ENCODE measurements at regions not wholly inside any gene's neighbourhood (a gene's known extent, or its start where the extent isn't known, plus 50 kb on each side); places are given as distances from the start of the nearest gene placed in this dataset.

GRCh38 chr16:17532338-17532995, 61.7 kb upstream of the XYLT1 start:
- no peak for DNase-seq

DNA sequence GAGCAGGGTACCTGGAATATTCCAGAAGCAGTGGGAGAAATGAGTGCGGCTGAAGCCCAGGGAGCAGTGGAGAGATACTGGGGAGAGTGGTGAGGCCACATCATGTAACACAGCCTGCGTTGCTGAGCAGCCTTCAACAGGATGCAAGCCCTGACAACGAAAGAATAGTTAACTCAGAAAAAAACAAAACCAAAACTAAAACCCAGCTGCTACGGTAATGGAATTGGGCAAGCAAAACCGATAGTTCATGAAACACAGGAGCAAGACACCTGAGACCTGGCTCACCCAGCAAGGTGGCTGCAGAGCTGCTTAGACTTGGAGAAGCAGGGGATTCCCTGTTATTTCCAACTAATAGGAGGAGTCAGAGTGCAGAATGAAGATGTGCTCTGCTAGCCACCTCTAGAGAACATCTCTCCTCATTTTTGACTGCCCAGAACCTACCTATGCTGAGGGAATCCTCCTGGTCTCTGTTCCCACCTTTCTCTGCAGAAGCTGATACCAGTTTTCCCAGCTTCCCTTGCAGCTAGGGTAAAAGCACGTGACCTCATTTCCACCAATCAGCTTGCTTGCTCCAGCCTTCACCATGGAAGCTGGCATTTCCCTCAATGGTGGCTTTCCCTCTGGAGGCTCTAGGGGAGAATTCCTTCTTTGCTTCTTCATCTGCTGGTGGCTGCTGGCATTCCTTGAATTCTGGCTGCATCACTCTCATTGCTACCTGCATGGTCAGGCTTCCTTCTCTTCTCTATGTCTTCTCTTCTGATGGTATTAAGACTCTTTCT, 59.4 kb upstream of the XYLT1 start:
- DNase-seq = no peak

DNA sequence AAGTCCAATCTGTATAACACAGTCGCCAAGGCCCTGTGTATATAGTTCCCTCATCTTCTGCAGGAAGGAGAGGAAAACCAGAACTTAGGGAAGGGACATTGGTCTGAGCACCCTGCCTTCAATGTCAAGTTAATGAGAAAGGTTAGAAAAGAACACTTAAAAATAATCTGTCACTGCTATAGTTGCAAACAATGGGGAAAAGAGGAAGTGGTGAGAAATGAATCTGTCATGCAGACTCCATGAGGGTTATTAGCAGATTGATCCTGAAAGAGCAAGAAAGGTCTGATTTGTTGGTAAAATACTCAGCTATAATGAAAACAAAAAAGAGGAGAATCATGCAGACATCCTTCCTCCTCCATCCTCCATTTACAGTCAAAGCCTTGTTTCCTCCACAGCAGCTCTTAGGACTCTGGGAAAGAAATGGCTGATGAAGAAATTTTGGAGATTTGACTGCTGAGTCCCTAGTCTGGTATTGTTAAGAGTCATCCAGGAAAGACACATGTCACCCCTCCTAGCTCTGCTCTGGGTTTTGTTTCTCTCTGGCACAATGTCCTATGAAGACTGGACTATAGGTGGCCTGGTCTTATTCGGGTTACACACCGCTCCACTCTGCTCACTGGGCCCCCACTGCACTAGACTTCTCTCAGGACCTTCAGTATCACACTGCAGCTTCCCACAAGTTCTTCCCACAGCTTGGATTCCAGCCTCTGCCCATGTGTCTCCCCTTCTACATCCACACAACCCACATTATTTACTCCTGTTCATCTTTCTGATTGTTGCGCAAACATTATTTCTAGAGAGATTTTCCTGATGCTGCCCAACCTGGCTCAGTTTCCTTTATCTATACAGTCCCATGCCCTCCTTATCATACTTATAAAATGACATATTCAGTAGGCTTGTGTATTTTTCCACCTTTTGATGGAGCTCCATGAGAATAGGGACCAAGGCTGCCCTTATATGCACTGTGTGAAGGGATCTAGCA, 56.5 kb upstream of the XYLT1 start:
- DNase-seq = no peak

DNA sequence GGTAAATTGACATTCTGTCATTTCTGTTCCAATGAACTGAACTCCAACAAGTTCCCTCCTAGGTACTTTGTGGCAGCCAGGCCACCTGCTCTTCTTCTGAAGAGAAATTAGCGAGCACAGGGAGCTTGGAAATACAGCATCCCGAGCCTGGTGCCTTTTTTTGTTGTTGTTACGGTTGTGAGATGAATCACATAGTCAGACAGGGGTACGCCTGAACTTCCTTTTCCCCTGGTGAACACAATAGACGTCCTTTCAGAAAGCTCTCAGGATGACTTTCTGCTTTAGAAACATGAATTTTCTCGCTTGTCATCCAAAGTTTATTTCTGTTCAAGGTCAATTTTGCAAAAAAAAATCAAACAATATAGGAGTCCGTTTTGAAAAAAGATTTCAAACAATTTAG, 53.9 kb upstream of the XYLT1 start:
- DNase-seq = no peak

- DNase-seq = no peak
These were observed 49.8 kb upstream of the XYLT1 start for GRCh38 chr16:17520561-17520960.

Measured in NCI-H524 (cell line).